ENCODE measurements at regions not wholly inside any gene's neighbourhood (a gene's known extent, or its start where the extent isn't known, plus 50 kb on each side); places are given as distances from the start of the nearest gene placed in this dataset.
A peak's percentile ranks its signal among the peaks of the same experiment; 100 is the strongest.

GRCh38 chr17:77371888-77372443 is 231.2 kb downstream of the SEC14L1 start (continued):
- TF ChIP-seq BCLAF1 (IDR thresholded peaks at IDR 0.05): no peak

GRCh38 chr17:77372444-77373298 is 231.9 kb downstream of the SEC14L1 start:
- FAIRE-seq: peak; percentile 34
- no peak for TF ChIP-seq ZNF280D (CRISPR knock-in tag; IDR thresholded peaks at IDR 0.05)
- TF ChIP-seq SOX13 (IDR thresholded peaks at IDR 0.05): peak; percentile 54; the same call in 1 of the 2 replicates
- peak in 1 of 2 experiments; percentile 80; a peak in 2 of 4 replicates for TF ChIP-seq SOX13 (CRISPR knock-in tag; conservative IDR thresholded peaks at IDR 0.05 in 1 of 2, IDR thresholded peaks at IDR 0.05 in 1 of 2)
- TF ChIP-seq SRSF1 (optimal IDR thresholded peaks at IDR 0.05; ENCODE audit: low read depth, low read length): peak; percentile 90
- peak; percentile 99 for TF ChIP-seq PATZ1 (CRISPR knock-in tag; IDR thresholded peaks at IDR 0.05)
- TF ChIP-seq U2AF1 (optimal IDR thresholded peaks at IDR 0.05; ENCODE audit: low read depth, low read length): no peak
- TF ChIP-seq THAP7 (CRISPR knock-in tag; IDR thresholded peaks at IDR 0.05): no peak
- peak; percentile 60; the same call in 1 of the 2 replicates for TF ChIP-seq ZSCAN9 (CRISPR knock-in tag; IDR thresholded peaks at IDR 0.05; ENCODE audit: borderline replicate concordance)

More at GRCh38 chr17:77372444-77373298, 231.9 kb downstream of the SEC14L1 start:
- no TSS peak for BruUV-seq (replicated peaks)
- Histone ChIP-seq H4K20me1 (ENCODE audit: insufficient read depth, low read length) (peaks cover 80% of the 10 kb centered on the region), H3K4me2 (ENCODE audit: low read depth, low read length) (peak overlapping the region; percentile 96), H3K4me3 (replicated peaks in 1 of 3; ENCODE audit: insufficient read depth in 1 of 3, low read depth in 2 of 3, low read length in 3 of 3) (peak overlapping the region; percentile 76 to 91 (median 88); a peak in 5 of 6 replicates), H3K27ac (ENCODE audit: extremely low read length, insufficient read depth, low read length) (peak overlapping the region; percentile 71), H3K27me3 (ENCODE audit: control insufficient read depth in 1 of 2, insufficient read depth in 2 of 2, low read length in 2 of 2) (no peaks in the 10 kb centered on the region), H3K9ac (ENCODE audit: insufficient read depth, low read depth, low read length) (peak overlapping the region; percentile 70), H3K79me2 (ENCODE audit: insufficient read depth, low read length) (peaks cover 90% of the 10 kb centered on the region), H3K9me3 (ENCODE audit: low read length) (no peaks in the 10 kb centered on the region), H3K36me3 (replicated peaks in 1 of 2; ENCODE audit: control insufficient read depth in 1 of 2, insufficient read depth in 2 of 2, low read length in 2 of 2) (peaks cover 0 to 1% of the 10 kb centered on the region in 2 experiments; a peak in 1 of 5 replicates), H2AFZ (ENCODE audit: low read length) (no peak overlapping the region), H3K4me1 (ENCODE audit: insufficient read depth, low read length) (peaks cover 65% of the 10 kb centered on the region)
- in situ Hi-C loops (cut with HindIII; ENCODE audit: extremely low pct_ligation_motif_present, low pct_unique_long_range_greater_than_20kb): loop anchor here (10.0 kb wide), 1 partner anchor 88 kb away; no protein-coding TSS in a partner anchor
- CTCF ChIA-PET (ENCODE audit: low intra/inter-chr PET ratio, low total read pairs): no interaction called here
- intact Hi-C loops (cut with micrococcal nuclease; ENCODE audit: unreplicated experiment): loop anchor here (5.0 kb wide), 1 partner anchor 85 kb away; no protein-coding TSS in a partner anchor
- 2% methylated on average over 24 of the region's 64 CpGs for WGBS (ENCODE audit: low lambda C conversion rate)
- DNase-seq (ENCODE audit: low spot score) (peak; percentile 94), ATAC-seq (peak; percentile 75)
- POLR2A ChIA-PET: interaction anchor here (0.8 to 3.9 kb wide), 7 partner anchors 10 to 86 kb away, joined by 3 to 88 read pairs (median 3); no protein-coding TSS in a partner anchor

All from HepG2 (cell line).